Breast epithelium (tissue), 4 donors: ENCODE measurements at regions not wholly inside any gene's neighbourhood (a gene's known extent, or its start where the extent isn't known, plus 50 kb on each side); places are given as distances from the start of the nearest gene placed in this dataset.

ENCODE experiments used
- DNase-seq, 2 donors: peaks; one replicate each; pipeline ENCODE4 v3.0.0-alpha.2; 2019; ENCODE audit warnings: low spot score in 2 of 2
- H3K27ac ChIP-seq, 2 donors: fragments of 200-600 bp; sonication (generic) in 1 of 2; one replicate each; pipeline ENCODE4 v1.5.1; 2016 to 2019; ENCODE audit warnings: mild to moderate bottlenecking in 1 of 2
- H3K27me3 ChIP-seq, 2 donors: fragments of 200-600 bp; sonication (generic) in 1 of 2; one replicate each; pipeline versions ENCODE4 v1.5.1 to v1.6.0; 2017 to 2019; ENCODE audit warnings: control low read depth in 1 of 2, mild to moderate bottlenecking in 1 of 2
- H3K36me3 ChIP-seq: fragments of 200-600 bp; one replicate; pipeline ENCODE4 v1.5.1; 2019
- H3K4me1 ChIP-seq, 2 donors: fragments of 200-600 bp; sonication (generic); one replicate each; pipeline ENCODE4 v1.5.1; 2016 to 2019; ENCODE audit warnings: control low read depth in 1 of 2
- H3K4me3 ChIP-seq, 3 donors: fragments of 200-600 bp; sonication (generic); 1 replicate in 2 of 3; 2 replicates in 1 of 3; pipeline ENCODE4 v1.5.1; 2016 to 2019; ENCODE audit warnings: mild to moderate bottlenecking in 3 of 3, moderate library complexity in 2 of 3
- H3K9me3 ChIP-seq, 2 donors: fragments of 200-600 bp; sonication (generic) in 1 of 2; one replicate each; pipeline ENCODE4 v1.5.1; 2016 to 2019; ENCODE audit warnings: control low read depth in 1 of 2
- CTCF ChIP-seq, 3 donors: fragments of 450-650 bp; IDR thresholded peaks; one replicate each; pipeline ENCODE4 v1.5.1; 2016 to 2017; ENCODE audit warnings: antibody characterized with exemption in 3 of 3, mild to moderate bottlenecking in 3 of 3, moderate library complexity in 3 of 3
- POLR2A ChIP-seq: fragments of 450-650 bp; IDR thresholded peaks from one replicate; pipeline ENCODE4 v1.6.1; 2016; ENCODE audit warnings: antibody characterized with exemption, mild to moderate bottlenecking, moderate library complexity
- POLR2AphosphoS5 ChIP-seq, 3 donors: sonication (generic); formaldehyde crosslinking; IDR thresholded peaks; one replicate each; pipeline ENCODE4 v1.6.1; 2017; ENCODE audit warnings: antibody characterized with exemption in 3 of 3
- intact Hi-C: fragments of 100-400 bp; cut with DNase I; formaldehyde crosslinking; loops from one replicate; pipeline ENCODE4 v1.15.1; 2023; ENCODE audit warnings: low total_unique reads

GRCh38 chr10:28793482-28793881 is 116.2 kb downstream of the BAMBI start:
- Histone ChIP-seq H3K4me1 (no peaks in the 10 kb centered on the region), H3K27ac (no peak overlapping the region), H3K36me3 (no peaks in the 10 kb centered on the region), H3K9me3 (no peaks in the 10 kb centered on the region), H3K4me3 (no peak overlapping the region), H3K27me3 (no peaks in the 10 kb centered on the region)
- TF ChIP-seq POLR2AphosphoS5 (IDR thresholded peaks at IDR 0.05) (no peak), CTCF (IDR thresholded peaks at IDR 0.05) (no peak), POLR2A (no peak)
- DNase-seq, result no peak
- intact Hi-C loops, result no loop called here

- TF ChIP-seq POLR2AphosphoS5 (IDR thresholded peaks at IDR 0.05) (no peak), CTCF (IDR thresholded peaks at IDR 0.05) (no peak), POLR2A (no peak)
- intact Hi-C loops, result no loop called here
- Histone ChIP-seq H3K4me1 (no peaks in the 10 kb centered on the region), H3K4me3 (no peak overlapping the region), H3K36me3 (no peaks in the 10 kb centered on the region), H3K27ac (no peak overlapping the region), H3K27me3 (no peaks in the 10 kb centered on the region), H3K9me3 (no peaks in the 10 kb centered on the region)
- DNase-seq, result no peak
These were observed 117.7 kb downstream of the BAMBI start for GRCh38 chr10:28794986-28795385.

- H3K36me3 ChIP-seq, result no peaks in the 10 kb centered on the region
- no peak overlapping the region for H3K27ac ChIP-seq
- H3K4me1 ChIP-seq, result no peaks in the 10 kb centered on the region
- no peaks in the 10 kb centered on the region for H3K27me3 ChIP-seq
- intact Hi-C loops, result no loop called here
- no peak for DNase-seq
- H3K9me3 ChIP-seq, result no peaks in the 10 kb centered on the region
- TF ChIP-seq CTCF (IDR thresholded peaks at IDR 0.05), result no peak
- TF ChIP-seq POLR2A, result no peak
- no peak for TF ChIP-seq POLR2AphosphoS5 (IDR thresholded peaks at IDR 0.05)
- H3K4me3 ChIP-seq, result no peak overlapping the region
These were observed 119.5 kb downstream of the BAMBI start for GRCh38 chr10:28796606-28797512.

- no peaks in the 10 kb centered on the region for H3K36me3 ChIP-seq
- intact Hi-C loops, result no loop called here
These were observed 120.6 kb downstream of the BAMBI start for GRCh38 chr10:28797904-28798371.

More at GRCh38 chr10:28797904-28798371, 120.6 kb downstream of the BAMBI start:
- no peaks in the 10 kb centered on the region for H3K27me3 ChIP-seq
- H3K4me1 ChIP-seq, result no peaks in the 10 kb centered on the region
- no peak overlapping the region for H3K4me3 ChIP-seq
- no peak for DNase-seq
- no peaks in the 10 kb centered on the region for H3K9me3 ChIP-seq
- H3K27ac ChIP-seq, result no peak overlapping the region
- TF ChIP-seq POLR2AphosphoS5 (IDR thresholded peaks at IDR 0.05) (no peak), CTCF (IDR thresholded peaks at IDR 0.05) (no peak), POLR2A (no peak)
